Epithelial cell of esophagus (primary cell): ENCODE measurements at regions not wholly inside any gene's neighbourhood (a gene's known extent, or its start where the extent isn't known, plus 50 kb on each side); places are given as distances from the start of the nearest gene placed in this dataset.

ENCODE experiments used
- DNase-seq: peaks from one replicate; pipeline ENCODE4 v3.0.0; 2010; ENCODE audit warnings: low read depth
- H3K4me3 ChIP-seq: 2 replicates; pipeline ENCODE4 v1.5.1; 2011; ENCODE audit warnings: mild to moderate bottlenecking, low read length, control low read depth
- TF ChIP-seq, protein P1 (sequence below): IDR thresholded peaks from 2 replicates; pipeline ENCODE4 v1.5.1; 2011; ENCODE audit warnings: low read depth, mild to moderate bottlenecking, low read length, control low read depth, inconsistent platforms; ENCODE audit not compliant: insufficient read depth; ENCODE audit errors: missing control alignments

DNA sequence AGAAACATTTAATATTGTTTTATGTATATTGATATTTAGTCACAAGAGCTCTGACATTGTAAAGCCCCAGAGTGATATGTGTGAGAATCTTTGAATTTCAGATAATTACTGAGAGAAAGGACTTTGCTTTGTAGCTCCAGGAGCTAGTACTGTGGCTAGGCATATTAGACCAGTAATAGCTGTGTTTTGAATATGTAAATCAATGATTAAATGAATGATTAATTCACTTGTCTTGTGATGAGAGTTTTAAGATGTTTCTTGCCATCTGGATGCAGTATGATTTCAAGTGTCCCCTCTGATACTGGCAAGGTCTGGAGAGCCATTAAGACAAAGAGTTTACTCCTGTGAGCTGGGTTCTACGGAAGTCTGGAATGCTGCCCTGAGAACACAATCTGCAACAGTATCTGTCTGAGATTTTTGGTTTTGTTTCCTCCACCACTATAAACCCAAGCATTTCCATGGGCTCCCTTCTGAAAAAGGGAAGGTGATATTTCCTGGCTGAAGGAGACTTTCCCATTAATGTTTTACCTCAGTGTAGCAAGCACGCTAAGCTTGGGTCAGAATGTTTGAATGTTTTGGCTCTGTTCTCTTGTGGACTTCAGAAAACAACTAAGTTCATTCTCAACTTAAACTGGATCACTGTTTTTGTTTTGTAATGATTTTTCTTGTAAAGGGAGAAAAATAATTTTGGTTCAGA is 61.3 kb upstream of the BICC1 start:
- H3K4me3 ChIP-seq = no peak overlapping the region
- TF ChIP-seq, protein P1, sequence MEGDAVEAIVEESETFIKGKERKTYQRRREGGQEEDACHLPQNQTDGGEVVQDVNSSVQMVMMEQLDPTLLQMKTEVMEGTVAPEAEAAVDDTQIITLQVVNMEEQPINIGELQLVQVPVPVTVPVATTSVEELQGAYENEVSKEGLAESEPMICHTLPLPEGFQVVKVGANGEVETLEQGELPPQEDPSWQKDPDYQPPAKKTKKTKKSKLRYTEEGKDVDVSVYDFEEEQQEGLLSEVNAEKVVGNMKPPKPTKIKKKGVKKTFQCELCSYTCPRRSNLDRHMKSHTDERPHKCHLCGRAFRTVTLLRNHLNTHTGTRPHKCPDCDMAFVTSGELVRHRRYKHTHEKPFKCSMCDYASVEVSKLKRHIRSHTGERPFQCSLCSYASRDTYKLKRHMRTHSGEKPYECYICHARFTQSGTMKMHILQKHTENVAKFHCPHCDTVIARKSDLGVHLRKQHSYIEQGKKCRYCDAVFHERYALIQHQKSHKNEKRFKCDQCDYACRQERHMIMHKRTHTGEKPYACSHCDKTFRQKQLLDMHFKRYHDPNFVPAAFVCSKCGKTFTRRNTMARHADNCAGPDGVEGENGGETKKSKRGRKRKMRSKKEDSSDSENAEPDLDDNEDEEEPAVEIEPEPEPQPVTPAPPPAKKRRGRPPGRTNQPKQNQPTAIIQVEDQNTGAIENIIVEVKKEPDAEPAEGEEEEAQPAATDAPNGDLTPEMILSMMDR = no peak
- DNase-seq = no peak

DNA sequence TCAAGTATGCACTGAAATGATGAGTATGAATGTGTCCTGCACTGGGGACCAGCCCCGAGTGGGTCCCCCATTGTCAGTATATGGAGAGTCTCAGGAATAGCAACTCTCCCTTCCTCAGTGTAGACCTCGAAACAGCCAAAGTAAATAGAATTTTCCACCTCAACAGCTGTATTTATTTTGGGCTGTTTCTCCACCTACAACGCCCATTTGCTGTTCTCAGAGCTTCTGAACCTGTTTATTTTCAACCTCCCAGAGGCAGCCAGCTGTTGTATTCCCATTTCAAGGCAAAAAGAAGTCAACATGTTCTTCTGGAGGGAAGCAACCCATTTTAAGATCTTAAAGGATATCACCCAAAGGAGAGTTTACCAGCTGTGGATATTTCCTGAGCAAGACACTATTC is 59.6 kb upstream of the BICC1 start:
- no peak for DNase-seq
- TF ChIP-seq, protein P1 = no peak
- H3K4me3 ChIP-seq = no peak overlapping the region

DNA sequence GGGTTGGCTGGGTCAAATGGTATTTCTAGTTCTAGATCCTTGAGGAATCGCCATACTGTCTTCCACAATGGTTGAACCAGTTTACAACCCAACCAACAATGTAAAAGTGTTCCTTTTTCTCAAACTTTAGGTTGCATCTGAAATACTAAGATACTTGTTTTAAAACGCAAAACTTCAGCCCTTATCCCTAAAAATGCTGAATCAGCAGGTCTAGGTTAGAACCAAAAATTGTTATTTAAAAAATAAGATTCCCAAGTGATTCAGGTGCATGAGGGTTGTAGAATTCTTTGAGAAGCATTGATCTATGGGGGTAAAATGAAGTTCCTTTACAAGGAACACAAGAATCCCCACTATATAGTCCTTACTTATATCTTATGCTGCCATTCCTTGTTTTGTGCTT is 56.5 kb upstream of the BICC1 start:
- TF ChIP-seq, protein P1 = no peak
- no peak for DNase-seq

DNA sequence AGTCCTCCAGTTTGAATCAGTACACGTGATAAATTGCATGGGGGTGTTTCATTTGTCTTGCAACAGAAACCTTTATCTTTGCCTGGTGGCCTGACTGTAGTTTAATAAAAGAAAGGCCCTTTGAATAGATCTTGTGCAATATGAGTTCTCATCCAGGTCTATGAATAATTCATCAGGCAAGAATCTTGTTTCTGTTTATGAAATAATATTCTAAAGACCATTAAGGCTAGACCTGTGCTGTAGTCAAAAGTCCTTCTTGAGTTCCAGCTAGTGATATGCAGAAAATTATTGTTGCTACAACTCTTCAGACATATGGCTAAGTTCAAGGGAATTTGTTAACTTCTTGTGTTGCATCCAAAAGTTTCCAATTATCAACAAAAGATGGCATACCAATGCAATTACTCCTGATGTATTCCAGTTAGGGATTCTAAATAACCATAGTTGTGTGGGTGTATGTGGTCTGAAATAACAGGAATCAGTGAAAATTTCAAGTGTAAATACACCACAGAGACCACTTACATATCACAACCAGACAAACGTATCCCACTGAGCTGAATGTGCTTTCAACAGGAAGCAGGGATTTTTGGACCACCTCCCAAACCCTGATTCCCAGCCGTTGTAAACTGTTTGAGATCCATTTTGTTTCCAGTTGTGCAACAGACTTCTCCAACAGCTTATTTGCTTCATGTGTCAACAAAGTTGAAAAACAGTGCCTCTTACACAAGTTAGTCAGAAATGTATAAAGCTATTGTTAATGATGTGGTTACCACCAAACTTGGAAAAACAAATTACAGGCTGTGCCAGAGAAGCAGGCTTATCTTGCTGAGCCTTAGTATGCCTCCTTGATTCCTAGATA is 54.7 kb upstream of the BICC1 start:
- no peak overlapping the region for H3K4me3 ChIP-seq
- peak; percentile 42 for DNase-seq
- TF ChIP-seq, protein P1 = no peak

More for the DNA sequence above, 56.5 kb upstream of the BICC1 start:
- H3K4me3 ChIP-seq = no peak overlapping the region

DNA sequence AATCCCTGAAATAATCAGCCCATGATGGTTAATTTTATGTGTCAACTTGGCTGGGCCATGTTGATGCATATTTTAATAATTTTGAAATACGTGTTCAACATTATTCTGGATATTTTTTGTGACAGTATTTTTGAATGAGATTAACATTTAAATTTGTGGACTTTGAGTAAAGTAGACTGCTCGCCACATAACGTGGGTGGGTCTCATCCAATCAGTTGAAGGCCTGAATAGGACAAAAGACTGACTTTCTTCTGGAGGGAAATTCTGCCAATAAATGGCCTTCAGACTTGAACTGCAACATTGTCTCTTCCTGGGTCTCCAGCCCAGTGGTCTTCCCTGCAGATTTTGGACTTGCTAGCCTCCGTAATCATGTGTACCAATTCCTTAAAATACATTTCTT is 53.6 kb upstream of the BICC1 start:
- no peak for DNase-seq
- TF ChIP-seq, protein P1 = no peak
- no peak overlapping the region for H3K4me3 ChIP-seq

DNA sequence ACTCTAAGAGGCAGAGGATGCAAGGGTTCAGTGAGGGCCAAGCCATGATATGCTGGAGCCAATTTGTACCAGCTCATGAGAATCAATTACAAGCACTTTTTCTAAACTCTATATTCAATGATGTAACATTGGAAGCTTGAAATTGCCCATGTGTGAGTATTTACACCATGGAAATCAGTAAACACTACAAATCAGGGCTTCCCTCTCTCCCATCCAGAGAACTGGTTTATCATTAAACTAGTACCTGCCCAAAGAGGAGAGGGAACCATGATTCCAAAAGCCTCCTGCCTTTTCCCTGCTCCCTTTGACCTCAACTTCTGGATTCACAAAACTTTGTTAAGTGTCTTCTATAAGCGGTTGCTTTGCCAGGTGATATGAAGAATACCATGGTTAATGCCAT is 52.5 kb upstream of the BICC1 start:
- TF ChIP-seq, protein P1 = no peak
- DNase-seq = no peak

More for the DNA sequence above, 52.5 kb upstream of the BICC1 start:
- H3K4me3 ChIP-seq = no peak overlapping the region
